Activated CD4-positive, CD25-positive, alpha-beta regulatory T cell treated with anti-CD3 and anti-CD28 coated beads, Interleukin-2, amount 50 U/mL, for 24 hours (primary cell): ENCODE measurements at regions not wholly inside any gene's neighbourhood (a gene's known extent, or its start where the extent isn't known, plus 50 kb on each side); places are given as distances from the start of the nearest gene placed in this dataset.
A peak's percentile ranks its signal among the peaks of the same experiment; 100 is the strongest.

Experiments
- ATAC-seq, 2 donors: fragments of 150-1000 bp; cut with Tn5 transposase; one replicate each; pipeline ENCODE4 v1.10.0; 2021; ENCODE audit warnings: mild to moderate bottlenecking in 1 of 2, moderate library complexity in 1 of 2

- no peak for ATAC-seq
These were observed 241.8 kb upstream of the PREP start for GRCh38 chr6:105644691-105645090.

- no peak for ATAC-seq
These were observed 241.2 kb upstream of the PREP start for GRCh38 chr6:105644073-105644489.

GRCh38 chr6:105642708-105643107 lies 239.8 kb upstream of the PREP start:
- ATAC-seq: no peak

- no peak for ATAC-seq
These were observed 238.6 kb upstream of the PREP start for GRCh38 chr6:105641504-105641903.

- ATAC-seq: no peak
These were observed 236.2 kb upstream of the PREP start for GRCh38 chr6:105639124-105639523.

- ATAC-seq: no peak
These were observed 230.9 kb upstream of the PREP start for GRCh38 chr6:105633814-105634213.

GRCh38 chr6:105628156-105628860 lies 225.4 kb upstream of the PREP start:
- no peak for ATAC-seq

GRCh38 chr6:105626295-105627158 lies 223.6 kb upstream of the PREP start:
- peak in 1 of 2 donors; percentile 27 for ATAC-seq

GRCh38 chr6:105624021-105624420 lies 221.1 kb upstream of the PREP start:
- no peak for ATAC-seq

GRCh38 chr6:105622226-105622625 lies 219.3 kb upstream of the PREP start:
- no peak for ATAC-seq

GRCh38 chr6:105621564-105622175 lies 218.8 kb upstream of the PREP start:
- ATAC-seq: no peak

GRCh38 chr6:105620878-105621277 lies 218.0 kb upstream of the PREP start:
- peak; percentile 21 to 76 for ATAC-seq

- ATAC-seq: no peak
These were observed 217.3 kb upstream of the PREP start for GRCh38 chr6:105619971-105620741.

GRCh38 chr6:105618247-105618646 lies 215.4 kb upstream of the PREP start:
- no peak for ATAC-seq

GRCh38 chr6:105616521-105616920 lies 213.6 kb upstream of the PREP start:
- no peak for ATAC-seq

GRCh38 chr6:105611606-105612005 lies 208.7 kb upstream of the PREP start:
- no peak for ATAC-seq

GRCh38 chr6:105609375-105609991 lies 206.6 kb upstream of the PREP start:
- no peak for ATAC-seq

- no peak for ATAC-seq
These were observed 206.0 kb upstream of the PREP start for GRCh38 chr6:105608711-105609374.

- ATAC-seq: no peak
These were observed 205.0 kb upstream of the PREP start for GRCh38 chr6:105607636-105608621.

- ATAC-seq: no peak
These were observed 204.1 kb upstream of the PREP start for GRCh38 chr6:105606831-105607463.
